ENCODE measurements at regions not wholly inside any gene's neighbourhood (a gene's known extent, or its start where the extent isn't known, plus 50 kb on each side); places are given as distances from the start of the nearest gene placed in this dataset.
"Not testable (repeated sequence)": the region's sequence is repeated elsewhere in the genome, so short reads cannot be mapped to it uniquely, and the experiment has no call there.

DNA sequence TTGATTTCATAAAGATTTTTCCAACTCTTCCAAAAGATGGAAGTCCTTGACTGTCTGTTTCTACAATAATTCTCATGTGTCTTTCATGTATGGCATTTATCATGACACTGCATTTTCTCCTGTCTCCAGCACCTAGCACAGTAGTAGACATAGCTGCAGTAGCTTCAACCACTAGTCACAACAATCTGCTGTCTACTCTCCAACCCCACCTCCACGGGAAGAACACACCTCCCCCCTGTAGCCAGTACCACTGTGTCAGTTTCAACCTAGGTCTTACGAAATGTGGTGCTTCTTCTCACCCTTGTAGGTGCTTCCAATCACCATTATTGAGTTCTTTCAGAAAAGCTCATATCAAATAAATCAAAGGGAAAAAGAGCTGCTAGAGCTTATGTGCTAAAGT is 425.1 kb upstream of the ADAMTS5 start:
- ATAC-seq (no peak), DNase-seq (ENCODE audit: low spot score) (no peak)

DNA sequence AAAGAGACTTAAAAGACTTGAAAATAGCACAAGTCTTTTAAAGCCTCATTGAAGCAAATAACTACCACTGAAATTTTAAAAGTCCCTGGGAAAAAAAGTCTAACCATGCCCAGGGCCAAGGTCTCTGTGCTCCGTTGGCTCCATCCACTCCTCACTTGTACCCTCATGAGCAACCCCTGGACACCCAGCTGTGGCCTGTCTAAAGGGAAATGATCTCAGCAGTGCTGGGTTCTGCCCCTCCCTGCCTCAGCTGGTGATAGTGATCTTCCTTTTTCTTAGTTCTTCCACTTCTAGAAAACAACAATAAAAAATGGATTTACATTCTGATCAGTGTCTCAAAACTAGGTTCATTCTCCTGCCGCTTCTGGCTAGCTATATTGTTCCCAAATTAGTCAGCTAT is 423.5 kb upstream of the ADAMTS5 start:
- no peak for DNase-seq (ENCODE audit: low spot score)
- ATAC-seq, result no peak

GRCh38 chr21:27388825-27389224 is 421.9 kb upstream of the ADAMTS5 start:
- no peak for DNase-seq (ENCODE audit: low spot score)
- no peak for ATAC-seq

DNA sequence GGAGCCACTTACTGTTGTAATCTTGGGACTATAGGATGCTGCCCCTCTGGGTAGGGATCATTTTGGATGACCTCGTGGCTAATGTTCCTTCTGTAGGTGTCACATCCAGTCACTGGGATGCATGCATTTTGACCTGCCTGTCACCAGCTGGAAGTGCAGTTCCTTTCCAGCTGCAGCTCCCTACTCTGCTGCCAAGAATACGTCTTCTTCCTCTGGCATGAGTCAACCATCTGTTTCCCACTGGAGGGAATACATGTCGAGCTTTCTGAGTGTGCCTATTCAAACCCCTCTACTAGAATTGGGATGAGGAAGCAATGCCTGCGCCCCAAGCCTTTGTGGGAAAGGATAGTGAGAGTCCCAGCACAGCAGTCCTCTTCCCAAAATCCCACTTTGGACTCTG is 415.5 kb upstream of the ADAMTS5 start:
- no peak for ATAC-seq
- no peak for DNase-seq (ENCODE audit: low spot score)

- no peak for ATAC-seq
Observed at GRCh38 chr21:27380303-27380702, 413.4 kb upstream of the ADAMTS5 start.

GRCh38 chr21:27379354-27379753 is 412.5 kb upstream of the ADAMTS5 start:
- no peak for DNase-seq (ENCODE audit: low spot score)
- ATAC-seq, result no peak

More at GRCh38 chr21:27380303-27380702, 413.4 kb upstream of the ADAMTS5 start:
- no peak for DNase-seq (ENCODE audit: low spot score)

DNA sequence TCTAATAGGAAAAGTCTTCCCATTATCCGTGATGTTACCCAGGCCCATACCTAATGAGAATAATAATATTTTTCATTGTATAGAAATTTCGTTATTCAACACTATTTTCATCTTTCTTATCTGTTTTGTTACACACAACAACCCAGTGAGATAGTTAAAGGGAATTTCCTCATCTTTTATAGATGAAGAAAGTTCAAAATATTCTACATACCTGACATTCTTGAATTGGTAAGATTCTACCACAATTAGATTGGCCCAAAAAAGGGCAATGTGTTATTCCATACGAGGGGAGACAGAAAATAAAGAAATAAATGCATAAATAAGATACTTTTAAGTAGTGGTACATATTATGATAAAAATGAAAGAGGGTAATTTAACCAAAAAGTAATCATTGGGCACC is 405.5 kb upstream of the ADAMTS5 start:
- no peak for DNase-seq (ENCODE audit: low spot score)
- no peak for ATAC-seq

DNA sequence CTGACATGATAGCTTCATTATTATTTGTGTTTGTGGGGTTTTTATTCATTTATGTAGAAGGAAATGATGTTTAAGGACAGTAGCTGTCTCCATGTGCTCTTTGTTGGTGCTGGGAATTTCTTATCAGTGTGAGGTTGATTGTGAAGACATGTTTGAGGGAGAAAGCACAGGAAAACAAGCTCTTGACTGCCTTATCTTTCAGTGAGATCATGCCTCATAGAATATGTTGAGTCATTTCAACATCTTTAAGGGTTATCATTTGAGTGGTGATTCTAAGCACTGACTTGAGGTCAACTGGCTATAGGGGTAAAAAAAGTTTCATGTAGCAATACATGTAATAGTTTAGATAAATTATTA is 405.1 kb upstream of the ADAMTS5 start:
- no peak for ATAC-seq

DNA sequence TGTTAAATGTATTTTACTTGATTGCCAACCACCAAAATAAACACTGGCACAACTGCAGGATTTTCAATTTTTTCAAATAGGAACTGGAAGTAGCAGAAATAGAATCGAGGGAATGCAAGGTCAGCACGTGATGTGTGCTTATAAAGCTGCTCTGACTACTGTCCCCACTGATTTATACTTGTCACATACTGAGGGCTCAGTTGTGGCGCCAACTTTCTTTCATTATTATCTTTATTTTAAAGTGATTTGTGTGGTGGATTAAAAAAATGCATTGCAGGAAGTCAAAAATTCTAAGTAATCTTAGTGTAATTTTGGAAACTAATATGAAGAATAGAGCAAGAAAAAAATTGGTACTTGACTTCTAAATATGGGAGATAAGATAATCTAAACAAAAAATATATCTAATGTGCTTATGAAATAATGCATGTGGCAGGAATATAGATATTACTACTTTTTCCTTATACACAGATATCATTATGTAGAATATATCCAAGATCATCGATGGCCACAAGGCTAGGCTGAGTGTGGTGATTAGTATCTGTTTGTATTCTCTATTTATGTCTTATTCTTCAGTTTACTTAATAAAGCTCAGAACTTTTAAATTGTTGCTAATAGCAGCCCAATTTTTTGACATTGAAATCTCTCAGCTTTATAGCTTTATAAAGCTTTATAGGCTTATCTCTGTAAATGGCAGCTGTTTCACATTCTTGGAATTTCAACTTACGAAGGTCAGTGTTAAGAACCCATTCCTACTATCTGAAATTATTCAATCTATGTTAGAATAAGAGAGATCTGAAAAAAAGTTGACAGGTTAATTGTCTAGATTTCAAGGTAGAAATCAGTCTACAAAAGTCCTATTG is 404.5 kb upstream of the ADAMTS5 start:
- peak; percentile 52 for ATAC-seq
- no peak for DNase-seq (ENCODE audit: low spot score)

More for the DNA sequence above, 405.1 kb upstream of the ADAMTS5 start:
- DNase-seq (ENCODE audit: low spot score), result no peak

GRCh38 chr21:27369978-27370571 is 403.2 kb upstream of the ADAMTS5 start:
- ATAC-seq (no peak), DNase-seq (ENCODE audit: low spot score) (no peak)

GRCh38 chr21:27369234-27369633 is 402.3 kb upstream of the ADAMTS5 start:
- DNase-seq (ENCODE audit: low spot score) (no peak), ATAC-seq (no peak)

DNA sequence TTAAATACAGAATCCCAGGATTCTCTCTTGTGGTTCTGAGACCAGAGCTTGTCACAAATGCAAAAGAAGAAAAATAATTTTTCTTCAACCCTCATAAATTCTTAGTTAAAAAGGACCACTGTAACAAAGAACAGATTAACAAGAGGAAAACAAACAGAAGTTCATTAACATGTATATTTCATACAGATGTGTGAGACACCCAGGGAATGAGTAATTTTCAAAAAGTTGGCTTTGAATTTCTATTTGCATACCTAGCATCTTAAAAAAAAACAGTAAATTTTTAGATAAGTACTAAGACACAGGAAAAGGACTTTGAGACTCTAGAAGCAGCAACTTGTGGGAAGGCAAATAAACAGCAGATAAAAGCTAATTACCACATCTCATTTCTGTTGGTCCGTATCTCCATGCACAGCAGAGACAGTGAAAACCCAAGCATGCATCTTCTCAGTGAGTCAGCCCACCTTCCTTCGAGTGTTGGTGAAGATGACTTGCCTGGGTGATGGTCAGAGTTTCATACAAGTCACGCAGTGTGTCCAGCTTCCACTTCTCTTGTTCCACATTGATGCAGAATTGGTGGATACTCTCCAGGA is 399.9 kb upstream of the ADAMTS5 start:
- no peak for ATAC-seq
- no peak for DNase-seq (ENCODE audit: low spot score)

DNA sequence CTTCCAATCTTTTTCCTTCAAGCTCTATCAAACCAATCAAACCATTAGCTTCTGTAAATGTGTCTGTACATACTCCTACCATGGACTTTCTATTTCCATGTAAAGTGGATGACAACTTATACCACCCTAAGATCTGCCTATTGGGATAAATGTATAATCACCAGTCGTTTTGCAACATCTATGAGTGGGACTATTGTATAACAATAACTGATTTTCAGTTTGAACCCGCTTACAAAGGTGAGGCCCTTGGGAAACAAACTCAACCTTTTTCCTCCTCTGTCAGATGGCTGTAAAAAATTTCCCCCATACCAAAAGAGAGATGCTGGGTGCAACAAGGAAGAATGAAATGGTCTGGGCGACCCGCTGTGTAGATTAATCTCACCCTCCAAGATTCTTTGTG is 399.1 kb upstream of the ADAMTS5 start:
- no peak for ATAC-seq

GRCh38 chr21:27365394-27365793 is 398.5 kb upstream of the ADAMTS5 start:
- no peak for ATAC-seq

More for the DNA sequence above, 399.1 kb upstream of the ADAMTS5 start:
- no peak for DNase-seq (ENCODE audit: low spot score)

DNA sequence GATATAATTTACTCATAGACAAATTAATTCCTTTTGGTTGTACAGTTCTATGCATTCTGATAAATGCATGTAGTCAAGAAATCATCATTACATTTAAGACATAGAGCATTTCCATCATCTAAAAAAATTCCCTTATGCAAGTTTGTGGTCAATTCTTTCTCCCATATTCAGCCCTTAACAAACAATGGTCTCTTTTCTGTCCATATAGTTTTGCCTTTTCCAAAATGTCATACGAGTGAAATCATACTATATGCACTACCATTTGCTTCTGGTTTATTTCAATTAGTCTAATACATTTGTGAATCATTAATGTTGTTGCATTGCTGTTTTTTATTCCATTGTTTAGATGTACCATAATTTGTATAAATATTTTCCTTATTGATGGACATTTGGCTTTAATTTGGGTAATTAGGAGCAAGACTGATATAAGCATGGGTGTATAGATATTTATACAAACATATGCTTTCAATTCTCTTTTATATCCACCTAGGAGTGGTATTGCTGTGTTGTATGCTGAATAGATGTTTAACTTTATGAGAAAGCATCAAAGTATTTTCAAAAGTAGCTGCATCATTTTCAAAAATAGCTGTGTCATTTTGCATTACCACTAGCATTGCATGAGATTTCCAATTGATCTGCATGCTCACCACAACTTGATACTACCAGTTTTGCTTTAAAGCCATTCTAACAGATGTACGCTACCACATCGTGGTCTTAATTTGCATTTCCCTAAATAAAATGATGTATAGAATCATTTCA is 397.0 kb upstream of the ADAMTS5 start:
- ATAC-seq, result no peak
- DNase-seq (ENCODE audit: low spot score), result no peak

More at GRCh38 chr21:27365394-27365793, 398.5 kb upstream of the ADAMTS5 start:
- no peak for DNase-seq (ENCODE audit: low spot score)

DNA sequence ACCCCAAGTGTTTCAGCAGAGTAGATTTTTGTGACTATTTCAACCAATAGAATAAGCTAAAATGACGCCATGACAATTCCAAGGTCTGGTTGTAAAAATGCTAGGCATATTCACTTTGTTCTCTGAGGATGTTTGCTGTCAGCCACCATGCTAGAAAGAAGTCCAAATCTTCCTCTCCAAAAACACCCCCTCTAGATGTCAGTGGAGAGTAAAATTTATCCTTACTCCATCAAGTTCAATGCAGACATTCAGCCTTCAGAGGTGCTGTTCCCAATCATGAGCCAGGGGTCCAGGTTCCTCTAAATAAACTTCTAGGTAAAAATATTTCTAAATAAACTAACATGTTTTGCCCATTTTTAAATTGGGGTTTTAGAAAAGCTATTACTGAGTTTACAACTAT is 395.4 kb upstream of the ADAMTS5 start:
- ATAC-seq (no peak), DNase-seq (ENCODE audit: low spot score) (no peak)

- ATAC-seq (no peak), DNase-seq (ENCODE audit: low spot score) (no peak)
Observed at GRCh38 chr21:27359141-27359540, 392.3 kb upstream of the ADAMTS5 start.

DNA sequence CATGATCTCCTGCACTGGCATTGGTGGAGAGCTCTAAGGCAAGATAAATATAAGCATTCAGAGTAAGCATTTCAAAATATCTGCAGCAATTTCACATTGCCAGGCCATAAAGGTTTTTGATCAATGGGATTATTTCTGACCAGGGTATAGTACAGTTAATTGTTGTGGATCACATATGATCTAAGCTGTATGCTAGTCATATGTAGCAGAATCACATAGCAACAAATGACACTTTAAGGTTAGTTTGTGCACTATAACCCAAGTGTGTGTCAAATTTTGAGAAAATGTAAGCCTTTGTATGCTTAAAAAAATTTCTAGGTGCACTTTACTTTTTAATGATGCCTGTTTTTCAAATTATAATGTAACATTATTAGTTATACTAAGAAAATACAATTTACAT is 386.0 kb upstream of the ADAMTS5 start:
- ATAC-seq (no peak), DNase-seq (ENCODE audit: low spot score) (no peak)

DNA sequence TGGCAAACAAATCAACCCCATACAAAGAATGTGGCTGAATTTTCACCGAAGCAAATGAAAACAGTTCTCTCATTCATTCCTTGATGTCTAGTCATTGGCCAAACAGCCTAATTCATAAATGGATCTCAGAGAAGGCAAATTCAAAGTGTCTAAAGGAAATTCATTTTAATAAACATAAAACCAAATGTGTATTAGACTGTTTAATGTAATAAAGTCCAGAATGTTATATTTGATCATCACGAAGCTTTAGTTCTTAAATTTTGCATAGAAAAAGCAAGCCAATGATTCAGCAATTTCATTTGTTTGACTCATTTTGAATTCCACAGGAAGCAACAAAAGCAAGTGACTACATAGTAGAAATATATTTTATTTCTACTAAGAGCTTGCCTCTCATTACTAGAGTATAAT is 379.2 kb upstream of the ADAMTS5 start:
- DNase-seq (ENCODE audit: low spot score), result no peak
- no peak for ATAC-seq

DNA sequence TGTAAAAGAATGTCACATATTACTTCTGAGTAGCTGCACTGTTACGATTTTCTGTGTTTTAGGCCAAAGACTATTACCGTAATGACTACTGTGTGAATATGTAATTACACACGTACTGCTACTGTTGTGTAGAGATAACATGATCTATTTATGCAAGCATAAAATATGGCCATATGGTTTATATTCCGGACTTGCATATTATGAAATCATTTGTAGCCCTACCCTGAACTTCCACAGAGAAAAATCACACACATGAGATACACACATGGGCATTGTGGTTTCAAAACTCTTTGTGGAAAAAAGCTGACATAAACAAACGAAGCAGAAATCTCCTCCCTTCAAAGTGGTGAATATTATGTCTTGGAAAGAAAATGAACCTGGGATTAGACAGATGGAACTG is 373.0 kb upstream of the ADAMTS5 start:
- ATAC-seq (no peak), DNase-seq (ENCODE audit: low spot score) (no peak)

DNA sequence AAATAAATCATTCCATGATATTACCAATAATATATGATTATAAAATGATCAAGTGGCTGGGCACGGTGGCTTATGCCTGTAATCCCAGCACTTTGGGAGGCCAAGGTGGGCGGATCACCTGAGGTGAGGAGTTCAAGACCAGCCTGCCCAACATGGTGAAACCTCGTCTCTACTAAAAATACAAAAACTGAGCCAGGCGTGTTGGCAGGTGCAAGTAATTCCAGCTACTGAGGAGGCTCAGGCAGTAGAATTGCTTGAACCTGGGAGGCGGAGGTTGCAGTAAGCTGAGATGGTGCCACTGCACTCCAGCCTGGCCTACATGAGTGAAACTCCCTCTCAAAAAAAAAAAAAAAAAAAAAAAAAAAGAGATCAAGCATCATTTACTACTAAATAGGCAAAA is 371.1 kb upstream of the ADAMTS5 start:
- ATAC-seq; DNase-seq (ENCODE audit: low spot score): not testable (repeated sequence)
